Muscle of arm (tissue), 1 donor: ENCODE measurements at regions not wholly inside any gene's neighbourhood (a gene's known extent, or its start where the extent isn't known, plus 50 kb on each side); places are given as distances from the start of the nearest gene placed in this dataset.

Experiments used
- DNase-seq: peaks from one replicate; pipeline ENCODE4 v3.0.0-alpha.2; 2013

GRCh38 chr13:44212633-44213396, 160.8 kb upstream of the SERP2 start:
- no peak for DNase-seq

- no peak for DNase-seq
Observed at GRCh38 chr13:44218501-44219240, 155.0 kb upstream of the SERP2 start.

GRCh38 chr13:44219577-44220548, 153.8 kb upstream of the SERP2 start:
- no peak for DNase-seq

- no peak for DNase-seq
Observed at GRCh38 chr13:44220948-44221347, 152.7 kb upstream of the SERP2 start.

GRCh38 chr13:44221657-44222056, 152.0 kb upstream of the SERP2 start:
- DNase-seq, result no peak

- DNase-seq, result no peak
Observed at GRCh38 chr13:44223770-44224444, 149.7 kb upstream of the SERP2 start.

- DNase-seq, result peak; percentile 68
Observed at GRCh38 chr13:44224450-44225149, 149.0 kb upstream of the SERP2 start.

- DNase-seq, result no peak
Observed at GRCh38 chr13:44229371-44230030, 144.1 kb upstream of the SERP2 start.

GRCh38 chr13:44230071-44230470, 143.6 kb upstream of the SERP2 start:
- no peak for DNase-seq

- DNase-seq, result no peak
Observed at GRCh38 chr13:44230736-44231135, 142.9 kb upstream of the SERP2 start.

- DNase-seq, result no peak
Observed at GRCh38 chr13:44231786-44232516, 141.7 kb upstream of the SERP2 start.

GRCh38 chr13:44232774-44233173, 140.8 kb upstream of the SERP2 start:
- no peak for DNase-seq

- no peak for DNase-seq
Observed at GRCh38 chr13:44234566-44234965, 139.1 kb upstream of the SERP2 start.

GRCh38 chr13:44236370-44236769, 137.3 kb upstream of the SERP2 start:
- DNase-seq, result no peak

GRCh38 chr13:44236801-44237207, 136.8 kb upstream of the SERP2 start:
- DNase-seq, result no peak

- peak; percentile 69 for DNase-seq
Observed at GRCh38 chr13:44237276-44237767, 136.3 kb upstream of the SERP2 start.

GRCh38 chr13:44237881-44238421, 135.7 kb upstream of the SERP2 start:
- DNase-seq, result peak; percentile 77

- DNase-seq, result no peak
Observed at GRCh38 chr13:44240611-44241145, 132.9 kb upstream of the SERP2 start.

GRCh38 chr13:44241638-44242037, 132.0 kb upstream of the SERP2 start:
- no peak for DNase-seq
